CD4-positive, alpha-beta T cell treated with Interleukin-4 for 4 hours (primary cell): ENCODE measurements at regions not wholly inside any gene's neighbourhood (a gene's known extent, or its start where the extent isn't known, plus 50 kb on each side); places are given as distances from the start of the nearest gene placed in this dataset.
A peak's percentile ranks its signal among the peaks of the same experiment; 100 is the strongest.

Experiments
- DNase-seq: peaks from one replicate; pipeline ENCODE4 v3.0.0-alpha.2; 2020

DNA sequence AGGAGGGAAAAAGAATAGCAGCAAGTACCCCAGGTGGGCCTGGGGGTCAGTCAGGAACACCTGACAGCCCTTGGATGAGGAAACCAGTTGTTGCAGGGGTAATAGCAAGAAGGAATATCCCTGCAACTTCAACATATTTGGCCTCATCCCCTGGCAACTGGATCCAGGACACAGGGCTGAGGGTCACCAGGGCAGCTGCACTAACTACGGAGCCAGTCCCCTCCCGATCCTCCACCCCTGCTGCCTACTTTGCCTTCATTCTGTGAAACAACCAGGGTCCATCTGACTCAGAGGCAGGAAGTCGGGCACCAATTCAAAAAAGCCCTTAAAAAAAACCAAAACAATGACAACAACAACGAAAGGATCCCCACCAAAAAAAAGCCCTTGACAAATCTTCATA is 52.9 kb downstream of the FRMPD3 start:
- DNase-seq = no peak

DNA sequence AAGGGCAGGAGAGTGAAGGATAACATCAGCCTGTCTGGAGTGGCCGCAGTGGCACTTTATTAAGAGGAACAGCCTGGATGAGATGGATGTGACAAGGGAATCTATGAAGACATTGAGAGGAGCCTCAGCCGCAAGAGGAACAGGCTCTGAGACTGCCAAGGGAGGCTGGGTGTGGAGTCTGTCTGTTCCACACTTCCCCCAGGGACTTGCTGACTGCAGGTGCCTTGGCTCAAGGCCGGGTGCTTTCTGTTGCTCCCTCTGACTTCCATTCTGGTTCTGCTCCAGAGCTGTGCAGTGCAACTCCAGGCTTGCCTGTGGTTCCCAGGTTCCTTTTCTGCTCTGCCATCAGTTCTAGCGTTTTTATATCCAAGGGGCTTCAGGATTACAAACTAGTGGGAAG is 54.6 kb downstream of the FRMPD3 start:
- DNase-seq = no peak

DNA sequence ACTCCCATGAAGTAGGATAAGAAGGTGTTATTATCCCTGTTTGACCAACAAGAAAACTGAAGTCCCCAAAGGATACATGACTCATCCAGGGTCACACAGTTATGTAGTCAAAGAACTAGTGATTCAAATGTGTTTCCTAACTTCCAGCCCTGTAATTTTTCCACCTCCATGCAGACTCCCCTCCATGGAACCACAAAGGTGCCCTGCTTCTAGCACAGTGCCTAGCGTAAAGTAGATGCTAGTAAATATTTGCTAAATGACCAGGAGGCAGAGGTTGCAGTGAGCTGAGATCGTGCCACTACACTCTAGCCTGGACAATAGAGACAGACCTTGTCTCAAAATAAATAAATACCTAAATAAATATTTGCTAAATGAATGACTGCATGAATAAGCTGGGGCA is 55.8 kb downstream of the FRMPD3 start:
- no peak for DNase-seq

DNA sequence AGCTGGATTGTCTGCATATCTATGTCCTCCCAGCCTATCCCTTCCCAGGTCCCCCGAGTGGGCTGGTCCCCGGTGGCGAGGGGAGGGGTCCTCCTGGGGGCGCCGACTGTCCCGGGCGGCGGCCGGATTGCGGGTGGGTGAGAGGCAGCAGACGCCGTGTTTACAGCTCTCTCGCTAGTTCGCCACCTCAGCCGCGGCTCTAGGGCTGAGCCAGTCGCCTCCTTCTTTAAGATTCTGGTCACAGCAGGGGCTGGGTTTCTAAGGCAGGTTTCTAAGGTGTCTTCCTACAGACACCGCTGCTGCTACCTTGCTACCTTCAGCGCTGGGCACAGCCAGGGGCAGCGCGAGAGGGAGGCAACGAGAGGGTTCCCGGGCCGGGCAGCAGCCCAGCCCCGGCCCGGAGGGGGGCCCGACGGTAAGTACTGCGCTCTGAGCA is 57.2 kb downstream of the FRMPD3 start:
- no peak for DNase-seq

DNA sequence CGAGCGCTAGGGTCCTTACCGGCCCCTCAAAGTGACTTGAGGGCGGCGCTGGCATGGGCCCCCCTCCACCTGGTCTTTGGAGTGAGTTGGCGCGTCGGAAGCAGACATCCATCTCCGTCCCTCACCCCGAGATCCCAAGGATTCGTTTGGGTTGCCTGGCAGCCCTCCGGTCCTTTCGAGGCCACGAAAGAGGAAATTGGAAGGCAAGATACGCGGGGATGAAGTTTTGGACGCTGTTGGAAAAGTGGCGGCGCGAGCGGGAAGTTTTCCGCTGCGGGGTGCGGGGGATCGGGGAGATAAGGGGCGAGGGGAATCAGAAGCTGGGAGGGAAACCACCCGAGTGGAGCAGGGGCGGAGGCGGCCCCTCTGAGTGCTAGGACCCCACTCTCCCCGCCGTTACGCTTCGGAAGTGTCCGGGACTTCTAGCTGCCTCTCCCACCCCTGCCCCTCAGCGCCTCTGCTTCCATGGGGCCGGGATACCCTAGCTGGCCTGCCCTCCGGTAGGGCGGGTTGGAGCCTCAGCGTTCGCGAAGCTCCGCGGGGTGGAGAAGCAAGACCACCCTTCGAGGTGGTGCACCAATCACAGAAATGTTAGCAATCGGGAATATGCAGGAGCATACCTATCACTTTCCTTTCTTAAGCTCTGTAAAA is 57.8 kb downstream of the FRMPD3 start:
- DNase-seq = no peak

DNA sequence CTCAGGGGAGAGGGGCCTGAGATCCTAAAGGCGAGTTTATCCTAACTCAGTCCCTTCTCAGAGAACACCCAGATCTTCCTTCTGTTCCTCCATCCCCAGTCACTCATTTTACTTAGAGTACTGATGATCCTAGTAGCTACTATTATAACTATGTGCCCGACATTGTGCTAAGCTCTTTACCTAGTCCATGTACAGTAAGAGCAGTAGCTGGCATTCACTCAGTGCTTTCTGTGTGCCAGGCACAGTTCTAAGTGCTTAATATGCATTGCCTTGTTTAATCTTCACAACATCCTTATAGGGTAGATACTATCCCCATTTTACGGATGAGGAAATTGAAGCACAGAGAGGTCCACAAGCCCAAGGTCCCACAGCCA is 58.3 kb downstream of the FRMPD3 start:
- DNase-seq = no peak

DNA sequence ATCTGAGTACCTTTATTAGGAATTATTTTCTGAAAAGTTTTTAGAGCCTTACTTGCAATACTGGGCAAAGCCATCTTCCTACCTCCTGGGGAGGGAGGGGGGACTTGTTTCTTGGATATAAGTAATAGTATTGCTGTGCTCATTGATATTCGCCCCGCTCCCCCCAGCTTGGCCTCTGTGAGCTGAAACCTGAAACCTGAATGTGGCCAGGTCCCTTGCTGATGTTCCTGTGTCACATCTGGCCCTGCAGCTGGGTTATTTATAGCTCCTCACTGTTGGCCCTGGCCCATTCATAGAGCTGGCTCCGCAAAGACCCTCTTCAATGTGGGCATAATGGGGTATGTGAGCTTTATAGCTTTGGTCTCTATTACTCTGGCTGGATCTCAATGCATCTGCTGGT is 59.5 kb downstream of the FRMPD3 start:
- no peak for DNase-seq

DNA sequence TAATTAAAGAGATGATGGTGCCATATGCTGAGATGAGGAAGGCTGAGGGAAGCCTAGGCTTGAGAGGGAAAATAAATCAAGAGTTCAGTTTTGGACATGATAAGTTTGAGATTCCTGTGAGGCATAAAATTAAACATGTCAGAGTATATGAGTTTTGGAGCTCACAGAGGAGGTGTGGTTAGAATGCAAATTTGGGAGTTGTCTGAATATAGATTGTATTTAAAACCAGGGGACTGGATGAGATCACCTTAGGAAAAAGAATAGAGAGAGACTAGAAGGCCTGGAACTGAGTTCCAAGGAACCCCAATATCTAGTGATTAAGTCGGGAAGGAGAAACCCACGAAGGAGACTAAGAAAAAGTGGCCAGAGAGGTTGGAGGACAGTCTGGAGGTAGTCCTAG is 65.5 kb downstream of the FRMPD3 start:
- no peak for DNase-seq

DNA sequence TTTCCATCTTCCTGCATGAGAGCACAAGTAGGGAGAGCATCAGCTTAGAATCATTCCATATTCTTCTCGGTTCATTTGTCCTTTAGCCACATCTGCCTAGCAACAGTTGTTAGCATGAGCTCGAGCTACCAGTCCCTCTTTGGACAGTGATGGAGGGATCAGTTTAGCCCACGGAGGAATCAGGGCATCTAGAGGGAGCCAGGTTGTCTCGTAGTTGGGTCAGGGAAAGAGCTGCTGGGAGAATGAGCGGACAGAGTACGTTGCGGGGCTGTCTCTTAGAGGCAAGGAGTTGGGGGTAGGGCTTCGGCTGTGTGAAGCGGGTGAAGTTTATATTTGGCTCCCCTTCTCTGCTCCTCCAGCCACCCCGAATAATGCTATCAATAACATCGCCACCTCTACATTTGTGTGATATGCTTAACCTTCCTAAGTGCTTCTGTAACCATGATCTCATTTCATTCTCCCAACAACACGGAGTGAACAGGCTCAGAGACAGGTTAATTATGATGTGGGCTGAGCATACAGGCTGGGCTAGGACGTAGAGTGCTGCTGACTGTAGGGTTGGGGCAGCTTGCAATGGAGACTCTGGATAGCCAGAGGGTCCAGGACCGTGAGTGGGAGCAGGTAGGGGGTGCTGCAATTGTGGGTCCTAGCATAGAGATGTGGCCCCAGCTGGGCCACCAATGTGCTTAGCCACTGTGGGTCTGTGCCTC is 72.6 kb downstream of the FRMPD3 start:
- DNase-seq = no peak

DNA sequence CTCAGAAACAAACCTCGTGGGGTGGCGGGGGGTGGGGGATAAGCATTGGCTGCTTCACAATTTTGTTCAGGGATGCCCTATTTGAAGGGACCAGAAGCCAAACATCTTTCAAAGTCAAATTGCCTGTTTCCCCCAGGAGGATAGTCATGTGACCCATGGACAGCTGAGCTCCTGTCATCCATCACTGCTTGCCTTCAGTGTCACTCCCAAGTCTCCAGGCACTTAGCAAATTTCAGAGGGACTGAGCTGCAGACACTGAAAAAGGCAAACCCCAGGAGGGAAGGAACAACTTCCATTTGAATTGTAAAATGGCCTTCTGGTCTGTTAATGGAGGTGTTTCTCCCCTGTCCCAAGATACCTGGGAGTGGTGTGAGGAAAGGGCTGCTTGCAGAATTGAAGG is 73.4 kb downstream of the FRMPD3 start:
- DNase-seq = no peak

DNA sequence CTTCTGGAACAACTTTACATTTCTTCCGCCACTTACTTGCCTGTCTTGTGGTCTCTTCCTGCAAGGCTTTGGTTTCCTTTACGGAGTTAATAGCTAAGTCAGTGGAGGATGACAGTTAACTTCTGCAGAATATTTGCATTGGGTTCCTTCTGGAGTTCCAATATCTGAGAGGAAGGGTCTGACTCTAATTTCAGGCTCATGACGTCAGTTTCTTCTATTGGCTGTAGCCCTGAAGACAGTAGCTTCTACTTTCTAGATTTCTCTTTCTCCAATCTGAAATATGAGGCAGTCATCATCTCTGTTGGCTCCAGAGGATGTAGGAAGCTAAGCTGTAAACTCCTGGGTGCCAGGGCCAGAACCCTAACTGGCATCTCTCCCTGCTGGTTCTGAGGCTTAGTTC is 76.7 kb downstream of the FRMPD3 start:
- no peak for DNase-seq

DNA sequence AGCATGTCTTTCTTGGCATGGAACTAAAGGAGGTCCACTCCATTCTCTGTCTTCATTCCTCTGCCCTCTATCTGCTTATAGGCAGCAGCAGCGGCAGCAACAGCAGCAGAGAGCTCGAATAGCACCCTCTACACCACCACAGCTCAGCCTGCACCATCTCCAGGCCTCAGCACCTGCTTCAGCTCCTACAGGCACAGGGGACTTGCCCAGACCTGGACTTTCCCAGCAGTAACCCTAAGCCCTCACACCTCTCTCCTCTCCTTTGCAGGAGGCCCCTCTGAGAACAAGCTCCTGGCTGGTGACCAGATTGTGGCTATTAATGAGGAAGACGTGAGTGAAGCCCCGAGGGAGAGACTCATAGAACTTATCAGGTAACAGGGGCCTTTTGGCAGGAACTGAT is 80.7 kb downstream of the FRMPD3 start:
- DNase-seq = no peak

DNA sequence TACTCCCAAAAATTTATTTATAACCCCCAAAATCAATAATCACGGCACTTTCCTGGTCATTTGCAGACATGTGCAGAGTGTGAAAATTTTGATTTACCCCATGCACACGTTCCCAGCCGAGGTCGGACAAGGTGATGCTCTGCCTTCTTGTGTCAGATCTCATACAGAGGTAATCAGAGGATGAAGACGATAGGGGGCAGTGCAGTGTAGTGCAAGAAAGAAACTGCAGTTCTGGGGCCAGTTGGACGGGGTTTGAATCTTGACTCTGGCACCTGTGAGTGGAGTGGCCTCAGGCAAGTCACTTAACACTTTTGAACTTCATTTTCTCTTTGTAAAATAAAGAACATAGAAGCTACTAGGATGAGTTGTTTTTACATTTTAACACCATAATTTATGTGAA is 88.4 kb downstream of the FRMPD3 start:
- peak; percentile 18 for DNase-seq

DNA sequence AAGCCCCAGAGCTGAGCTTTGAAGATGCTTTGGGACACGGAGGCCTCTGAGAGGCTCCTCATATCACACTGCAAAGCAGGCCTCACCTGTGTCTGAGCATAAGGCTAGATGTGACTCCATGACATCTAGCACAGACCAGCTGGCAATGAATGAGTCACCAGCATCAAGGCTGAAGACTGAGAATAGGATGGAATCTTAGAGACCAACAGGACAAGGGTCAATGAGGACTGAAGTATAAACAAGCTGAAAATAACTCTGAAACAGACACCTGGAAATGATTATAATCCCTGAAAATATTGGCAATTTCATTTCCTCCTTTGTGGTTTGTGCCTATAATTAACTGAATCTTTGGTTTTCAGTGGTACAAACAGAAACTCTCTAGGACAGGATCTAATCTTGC is 87.1 kb upstream of the PRPS1 start:
- no peak for DNase-seq

DNA sequence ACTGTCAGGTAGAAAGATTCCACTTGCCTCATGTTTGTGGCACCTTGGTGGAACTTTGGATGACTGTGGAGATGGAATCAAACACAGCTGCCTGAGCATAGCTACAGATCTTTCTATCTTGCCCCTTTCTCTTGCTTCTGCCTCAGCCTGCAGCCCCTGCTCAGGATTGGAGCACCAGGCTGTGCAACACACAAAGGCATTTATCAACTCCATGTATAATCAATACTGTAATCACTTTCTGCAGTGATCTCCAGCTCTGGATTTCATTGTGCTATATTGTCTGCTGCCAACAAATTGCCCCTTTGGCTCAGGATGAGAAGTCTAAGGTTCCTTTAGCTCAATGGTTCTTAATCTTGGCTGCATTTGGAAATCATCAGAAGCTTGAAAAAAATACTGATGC is 86.3 kb upstream of the PRPS1 start:
- DNase-seq = no peak

DNA sequence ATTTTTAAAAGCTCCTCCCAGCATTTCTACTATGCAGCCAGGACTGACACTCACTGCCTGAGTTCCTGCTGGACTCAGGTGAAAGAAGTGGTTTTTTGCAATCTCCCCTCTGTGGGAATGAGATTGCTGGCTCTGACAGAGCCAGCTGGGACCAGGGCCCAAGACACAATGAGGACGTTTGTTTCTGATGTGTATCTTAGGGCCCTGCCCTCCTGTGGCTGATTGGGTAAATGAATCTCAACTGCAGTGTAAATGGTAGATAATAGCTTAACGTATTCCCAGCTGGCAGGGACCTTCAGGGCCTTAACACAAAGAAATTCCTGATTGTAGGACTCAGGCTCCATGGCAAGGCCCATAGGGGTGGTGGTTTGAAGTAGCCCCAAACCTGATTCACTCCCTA is 85.8 kb upstream of the PRPS1 start:
- no peak for DNase-seq

DNA sequence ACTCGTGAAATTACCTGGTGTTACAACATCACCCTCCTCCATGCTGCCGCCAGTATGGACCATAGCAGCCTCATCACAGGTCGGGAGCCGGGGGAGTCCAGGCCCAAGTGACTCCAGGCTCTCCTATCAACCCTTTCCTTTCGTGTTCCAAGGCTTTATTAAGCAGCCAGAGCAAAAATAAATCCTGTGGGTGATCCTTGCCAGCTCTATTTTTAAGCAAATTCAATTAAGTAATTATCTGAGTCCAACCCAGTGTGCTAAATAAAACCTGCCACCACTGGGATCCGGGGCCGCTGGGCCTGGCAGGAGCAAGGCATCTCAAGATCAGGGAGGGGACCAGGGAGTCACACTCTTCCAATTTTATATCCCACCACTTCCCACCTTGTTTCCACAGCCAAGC is 80.7 kb upstream of the PRPS1 start:
- DNase-seq = no peak

DNA sequence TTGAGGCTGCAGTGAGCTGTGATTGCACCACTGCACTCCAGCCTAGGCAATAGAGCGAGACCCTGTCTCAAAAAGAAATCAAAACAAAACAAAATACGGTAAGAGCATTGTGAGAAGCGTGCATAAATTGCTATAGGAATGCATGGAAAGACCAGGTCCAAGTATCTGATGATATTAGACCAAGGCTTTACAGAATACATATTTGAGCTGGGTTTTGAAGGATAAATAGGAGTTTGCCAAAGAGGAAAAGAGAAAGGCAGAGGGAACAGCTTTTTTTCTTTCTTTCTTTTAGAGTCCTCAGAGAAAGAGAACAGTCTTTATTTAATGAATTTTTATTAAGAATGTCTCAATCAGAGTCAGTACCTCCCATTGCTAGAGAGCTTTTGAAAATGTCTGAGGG is 79.5 kb upstream of the PRPS1 start:
- no peak for DNase-seq

DNA sequence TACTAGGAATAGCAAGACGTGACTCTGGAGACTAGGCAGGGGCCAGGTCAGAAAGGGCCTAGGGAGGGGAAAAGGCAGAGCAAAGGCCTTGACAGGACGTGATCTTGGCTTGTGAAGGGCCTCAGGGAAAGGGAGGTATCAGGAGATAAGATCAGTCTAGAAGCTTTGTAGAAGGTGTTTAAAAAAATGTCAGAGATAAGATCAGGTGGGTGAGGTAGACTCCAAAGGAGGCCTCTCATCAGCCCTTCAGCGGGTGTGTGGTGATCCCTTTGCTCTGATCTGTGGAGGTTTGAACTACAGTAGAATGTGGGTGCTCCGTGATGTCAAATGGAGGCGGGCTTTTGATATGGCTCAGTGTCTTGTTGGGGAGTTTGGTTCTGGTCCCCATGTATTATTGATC is 78.8 kb upstream of the PRPS1 start:
- no peak for DNase-seq

DNA sequence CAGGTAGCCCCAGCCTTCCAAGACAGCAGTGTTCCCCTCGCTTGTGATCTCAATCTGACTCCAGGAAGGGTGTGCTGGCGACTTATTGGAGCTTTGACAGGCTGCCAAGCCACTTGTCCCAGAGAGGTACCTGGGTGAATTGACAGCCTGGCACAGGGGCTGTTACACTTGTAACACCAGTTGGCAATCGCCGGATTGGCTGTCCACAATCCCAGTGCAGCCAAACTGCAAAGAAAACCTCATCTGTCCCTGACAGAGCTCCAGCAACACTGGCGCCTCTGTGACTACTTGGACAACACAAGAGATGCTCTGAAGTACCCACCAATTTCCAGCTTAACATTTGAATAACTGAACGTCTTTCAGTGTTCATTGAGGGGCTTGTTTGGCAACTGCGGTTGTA is 76.8 kb upstream of the PRPS1 start:
- no peak for DNase-seq

DNA sequence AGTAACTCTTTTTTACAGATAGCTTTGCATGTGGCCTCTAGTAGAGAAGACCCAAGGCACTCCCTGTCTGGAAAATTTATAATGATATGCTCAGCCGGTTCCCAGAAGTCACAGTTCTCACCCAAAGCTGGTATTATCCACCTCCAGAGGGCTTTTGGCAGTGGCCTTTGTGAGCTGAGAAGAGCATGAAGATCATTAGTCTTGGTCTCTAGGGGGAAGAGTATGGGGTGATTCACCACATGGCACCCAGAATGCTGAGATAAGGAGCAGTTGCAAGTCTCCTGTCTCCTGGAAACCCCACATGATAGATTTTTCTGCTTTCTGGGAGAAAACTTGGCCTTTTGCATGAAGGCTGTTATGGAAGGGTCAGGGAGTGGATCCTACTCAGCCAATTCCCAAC is 75.4 kb upstream of the PRPS1 start:
- DNase-seq = no peak

DNA sequence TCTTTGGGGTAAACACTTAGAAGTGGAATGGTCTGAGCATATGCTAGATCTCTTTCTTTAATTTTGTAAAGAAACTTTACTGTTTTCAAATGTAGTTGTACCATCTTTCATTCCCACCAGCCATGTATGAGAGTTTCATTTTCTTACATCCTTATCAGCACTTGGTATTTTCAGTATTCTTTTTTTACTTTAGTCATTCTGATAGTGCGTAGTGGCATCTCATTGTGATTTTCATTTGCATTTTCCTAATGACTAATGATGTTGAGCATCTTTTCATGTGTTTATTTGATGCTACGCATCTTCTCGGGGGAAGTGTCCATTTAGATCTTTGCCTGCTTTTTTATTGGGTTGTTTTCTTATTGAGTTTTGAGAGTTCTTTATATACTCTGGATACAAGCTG is 71.3 kb upstream of the PRPS1 start:
- no peak for DNase-seq

DNA sequence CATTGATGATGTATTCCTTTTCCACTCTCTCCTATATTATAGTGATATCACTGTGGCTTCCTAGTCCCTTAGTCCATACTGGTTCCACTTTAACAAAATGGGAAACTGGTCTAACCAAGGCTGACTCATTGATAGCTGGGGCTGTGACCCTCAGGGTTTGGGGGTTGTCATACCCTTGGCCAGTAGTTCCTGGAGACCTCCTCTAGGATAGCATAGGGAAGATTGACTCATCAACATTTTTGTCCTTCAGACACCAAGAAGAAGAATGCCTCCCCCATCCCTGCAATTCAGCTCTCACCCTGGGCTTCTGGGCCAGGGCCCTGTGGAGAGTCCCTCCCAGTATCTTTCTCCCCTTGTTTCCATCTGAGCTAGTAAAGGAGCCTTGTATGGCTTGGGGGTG is 68.8 kb upstream of the PRPS1 start:
- no peak for DNase-seq

DNA sequence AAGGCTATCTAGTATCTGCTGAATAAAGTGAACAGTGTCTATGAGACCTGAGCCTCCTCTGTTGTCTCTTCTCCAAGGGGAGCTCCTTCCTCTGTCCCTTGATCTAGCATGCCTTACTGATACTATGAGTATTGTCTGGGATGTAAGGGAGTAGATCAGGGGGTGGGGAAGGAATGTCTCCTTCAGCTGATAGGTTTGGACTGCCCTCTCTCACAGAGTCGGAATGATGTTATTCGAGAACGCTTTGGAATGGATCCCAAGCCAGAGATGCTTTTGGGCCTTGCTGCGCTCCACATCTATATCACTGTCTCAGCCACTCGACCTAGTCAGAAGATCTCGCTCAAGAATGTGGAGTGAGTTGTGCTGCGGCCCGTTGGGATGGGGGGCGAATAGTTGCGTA is 68.3 kb upstream of the PRPS1 start:
- no peak for DNase-seq

DNA sequence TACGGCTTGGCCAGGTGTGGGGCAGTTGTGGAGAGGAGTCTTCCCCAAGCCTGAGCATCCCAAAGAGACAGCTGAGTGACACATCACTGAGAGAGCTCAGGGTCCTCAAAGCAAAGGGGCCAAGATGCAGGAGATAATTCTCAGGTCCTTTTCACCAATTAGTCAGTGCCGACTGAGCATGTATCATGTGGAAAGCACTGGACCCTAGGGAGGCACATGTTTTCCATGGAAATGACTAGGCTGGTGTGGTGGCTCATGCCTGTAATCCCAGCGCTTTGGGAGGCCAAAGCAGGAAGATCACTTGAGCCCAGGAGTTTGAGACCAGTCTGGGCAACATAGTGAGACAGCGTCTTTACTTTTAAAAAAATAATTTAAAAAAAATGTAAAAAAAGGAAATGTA is 67.3 kb upstream of the PRPS1 start:
- DNase-seq = no peak
